GM18858 (cell line): ENCODE measurements at regions not wholly inside any gene's neighbourhood (a gene's known extent, or its start where the extent isn't known, plus 50 kb on each side); places are given as distances from the start of the nearest gene placed in this dataset.
"Not testable (repeated sequence)": the region's sequence is repeated elsewhere in the genome, so short reads cannot be mapped to it uniquely, and the experiment has no call there.

Experiments
- ATAC-seq: cut with Tn5 transposase; IDR thresholded peaks from one replicate; pipeline ENCODE4 v1.9.1; 2021; ENCODE audit not compliant: unreplicated experiment

- no peak for ATAC-seq
These were observed 223.6 kb downstream of the GATA3 start for GRCh38 chr10:8278099-8278498.

DNA sequence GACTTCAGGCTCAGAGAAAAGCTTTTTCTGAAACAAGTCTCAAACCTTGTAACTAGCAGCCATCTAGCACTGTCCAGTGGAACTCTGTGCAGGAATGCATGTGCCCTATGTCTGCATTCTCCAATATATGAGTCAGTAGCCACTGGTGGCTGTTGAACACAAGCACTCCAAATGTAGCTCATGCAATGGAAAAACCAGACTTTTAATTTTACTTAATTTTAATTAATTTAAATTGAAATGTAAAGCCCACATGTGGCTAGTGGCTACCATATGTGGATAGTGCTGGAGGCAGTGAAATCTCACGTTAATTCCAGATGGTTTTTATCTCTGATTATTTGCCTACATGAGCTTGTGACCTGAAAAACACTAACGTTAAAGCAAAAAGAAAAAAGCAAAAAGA lies 225.1 kb downstream of the GATA3 start:
- ATAC-seq = no peak

DNA sequence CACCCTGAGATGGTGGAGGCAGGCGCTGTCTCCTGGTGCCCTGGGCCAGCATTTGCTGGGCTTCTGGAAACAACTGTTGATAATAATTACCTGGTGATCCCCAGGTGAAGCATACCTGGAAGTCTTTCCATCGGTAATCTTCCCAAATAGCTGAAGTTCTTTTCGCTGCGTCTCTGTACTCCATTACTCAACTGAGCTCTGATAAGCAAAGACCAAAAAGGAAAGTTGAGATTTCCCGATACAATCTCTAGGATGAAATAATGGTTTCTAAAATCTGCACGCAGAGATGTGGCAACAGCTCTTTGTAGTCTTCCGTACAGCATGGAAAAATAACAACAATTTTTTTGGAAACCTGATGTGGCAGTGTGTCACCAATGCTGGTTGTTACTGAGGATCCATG lies 226.5 kb downstream of the GATA3 start:
- ATAC-seq = no peak

GRCh38 chr10:8282340-8282739 lies 227.9 kb downstream of the GATA3 start:
- ATAC-seq = no peak

GRCh38 chr10:8283166-8283905 lies 228.8 kb downstream of the GATA3 start:
- no peak for ATAC-seq

GRCh38 chr10:8283986-8284385 lies 229.5 kb downstream of the GATA3 start:
- ATAC-seq = no peak

GRCh38 chr10:8285970-8286369 lies 231.5 kb downstream of the GATA3 start:
- ATAC-seq = not testable (repeated sequence)

GRCh38 chr10:8288600-8288999 lies 234.1 kb downstream of the GATA3 start:
- no peak for ATAC-seq

GRCh38 chr10:8289186-8289924 lies 234.9 kb downstream of the GATA3 start:
- ATAC-seq = no peak

- no peak for ATAC-seq
These were observed 240.3 kb downstream of the GATA3 start for GRCh38 chr10:8294779-8295178.

- no peak for ATAC-seq
These were observed 240.8 kb downstream of the GATA3 start for GRCh38 chr10:8295311-8295710.

GRCh38 chr10:8296090-8296733 lies 241.7 kb downstream of the GATA3 start:
- ATAC-seq = no peak

GRCh38 chr10:8296734-8297101 lies 242.2 kb downstream of the GATA3 start:
- no peak for ATAC-seq

GRCh38 chr10:8297107-8297506 lies 242.6 kb downstream of the GATA3 start:
- no peak for ATAC-seq

- ATAC-seq = no peak
These were observed 243.5 kb downstream of the GATA3 start for GRCh38 chr10:8297959-8298358.

- no peak for ATAC-seq
These were observed 244.5 kb downstream of the GATA3 start for GRCh38 chr10:8298896-8299570.

- no peak for ATAC-seq
These were observed 246.4 kb downstream of the GATA3 start for GRCh38 chr10:8300925-8301324.

- no peak for ATAC-seq
These were observed 246.8 kb downstream of the GATA3 start for GRCh38 chr10:8301333-8301732.

DNA sequence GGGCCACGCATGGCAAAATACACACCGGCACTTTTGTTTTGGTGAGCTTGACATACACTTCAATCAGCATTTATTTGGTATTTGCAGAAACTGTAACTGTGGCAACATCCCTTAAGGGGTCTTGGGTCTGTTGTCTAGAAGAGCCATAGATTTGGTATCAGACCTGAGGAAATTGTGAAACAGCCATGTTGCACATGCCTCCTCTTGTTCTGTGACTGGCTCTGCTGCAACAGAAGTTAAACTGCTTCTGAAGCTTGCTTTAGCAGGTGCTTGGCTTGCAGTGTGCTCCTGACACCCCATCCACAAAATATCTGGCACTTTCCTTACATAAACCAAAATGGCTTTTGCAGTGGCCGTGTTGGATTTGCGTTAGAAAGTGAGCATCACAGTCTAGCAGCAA lies 247.3 kb downstream of the GATA3 start:
- ATAC-seq = no peak

DNA sequence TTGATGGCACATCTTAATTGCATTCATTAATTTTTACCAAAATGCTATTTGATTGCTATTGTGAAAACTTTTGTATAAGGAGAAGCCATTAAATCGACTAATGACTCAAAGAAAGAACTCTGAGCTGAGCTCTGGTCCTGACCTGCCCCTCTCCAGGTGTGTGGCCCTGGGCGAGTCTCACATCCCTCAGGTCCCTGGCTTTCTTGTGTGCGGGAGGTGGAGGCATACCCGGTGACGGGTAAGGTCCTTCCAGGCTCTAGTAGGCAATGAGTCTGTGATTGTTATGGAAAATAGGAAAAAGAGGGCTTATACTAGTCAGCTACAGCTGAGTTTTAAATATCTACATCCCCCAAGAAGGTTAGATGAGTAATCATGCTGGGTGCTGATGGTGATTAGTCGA lies 248.1 kb downstream of the GATA3 start:
- no peak for ATAC-seq

- no peak for ATAC-seq
These were observed 250.4 kb downstream of the GATA3 start for GRCh38 chr10:8304861-8305260.
